ENCODE measurements at regions not wholly inside any gene's neighbourhood (a gene's known extent, or its start where the extent isn't known, plus 50 kb on each side); places are given as distances from the start of the nearest gene placed in this dataset.
"Not testable (repeated sequence)": the region's sequence is repeated elsewhere in the genome, so short reads cannot be mapped to it uniquely, and the experiment has no call there.

DNA sequence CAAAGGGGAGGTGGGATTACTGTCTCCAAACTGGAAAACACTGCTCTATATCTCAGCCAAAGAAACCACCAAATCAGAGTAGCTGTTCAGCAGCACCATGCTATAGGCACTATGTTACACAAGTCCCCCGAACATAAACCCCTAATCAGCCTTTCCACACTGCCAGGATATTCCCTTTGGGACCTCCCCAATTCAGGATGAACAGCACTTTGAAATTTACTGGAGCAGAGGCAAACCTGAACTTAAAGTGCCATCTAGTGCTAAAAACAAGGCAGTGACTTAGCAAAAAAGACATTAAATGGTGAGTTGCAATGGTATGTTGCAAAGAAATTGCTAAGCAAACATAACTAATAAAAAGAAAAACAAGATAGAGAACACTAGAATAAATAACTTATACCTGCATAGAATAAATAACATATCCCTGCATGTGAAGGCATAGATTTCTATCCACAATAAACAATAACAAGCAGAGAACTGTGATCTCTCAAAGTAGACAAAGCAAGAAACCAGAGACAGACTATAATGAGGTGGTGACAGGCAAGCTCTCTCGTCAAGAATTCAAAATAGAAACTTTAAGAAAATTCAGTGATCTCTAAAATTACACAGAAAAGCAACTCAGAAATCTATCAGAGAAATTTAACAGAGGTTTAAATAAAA lies 584.4 kb upstream of the ACO1 start:
- no peak for DNase-seq

DNA sequence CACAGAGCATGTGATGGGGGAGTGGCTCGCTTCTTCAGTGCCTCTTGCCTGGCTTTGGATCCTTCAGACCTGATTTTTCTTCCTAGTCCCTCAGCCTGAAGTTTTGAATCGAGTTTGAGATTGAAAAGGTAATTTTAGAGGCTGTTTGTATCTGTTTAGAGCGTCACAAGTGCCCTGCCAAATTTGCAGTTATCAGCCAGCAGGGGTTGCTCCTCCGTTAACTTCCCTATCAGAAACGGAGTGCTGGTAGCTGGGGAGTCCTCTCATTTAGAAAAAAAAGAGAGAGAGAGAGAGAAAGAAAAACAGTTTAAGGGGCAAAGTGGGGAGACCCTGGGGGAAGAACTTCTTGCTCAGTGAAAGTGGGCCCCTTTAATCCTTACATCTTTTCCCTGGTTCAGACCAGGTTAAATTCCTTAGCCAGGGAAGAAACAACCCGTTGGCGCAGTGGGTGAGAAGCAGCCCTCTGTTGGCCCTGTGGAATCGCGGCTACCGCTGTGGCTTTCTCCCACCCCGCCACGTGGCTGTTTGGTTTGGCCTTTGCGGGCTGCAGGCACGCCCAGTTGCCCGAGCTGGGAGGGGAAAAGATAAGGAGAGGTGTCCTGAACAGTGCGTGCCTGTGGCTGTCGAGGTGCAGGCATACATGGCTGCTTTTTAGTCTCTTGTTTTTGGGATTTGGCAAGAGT lies 576.7 kb upstream of the ACO1 start:
- no peak for DNase-seq

DNA sequence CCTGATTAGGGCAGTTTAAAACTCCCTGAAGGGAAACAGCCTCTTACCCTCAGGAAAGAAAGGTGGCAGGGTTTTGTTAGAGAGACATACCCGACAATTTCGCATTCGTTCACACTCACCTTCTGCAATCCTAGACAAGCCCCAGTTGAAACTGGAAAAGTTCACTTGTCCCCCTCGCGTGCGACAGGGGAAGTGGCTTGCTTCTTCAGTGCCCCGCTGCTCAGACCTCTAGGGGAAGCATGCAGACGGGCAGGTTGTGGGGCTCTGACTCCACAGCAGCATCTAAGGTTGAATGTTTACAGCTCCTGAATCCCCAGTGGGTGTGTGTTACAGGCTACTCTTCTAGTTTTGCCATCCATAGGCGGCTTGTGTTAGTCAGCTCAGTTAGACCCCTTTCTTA lies 575.7 kb upstream of the ACO1 start:
- DNase-seq = no peak

GRCh38 chr9:31820426-31820825 lies 564.0 kb upstream of the ACO1 start:
- no peak for DNase-seq

- DNase-seq = no peak
Measured at GRCh38 chr9:31821583-31821982, 562.9 kb upstream of the ACO1 start.

DNA sequence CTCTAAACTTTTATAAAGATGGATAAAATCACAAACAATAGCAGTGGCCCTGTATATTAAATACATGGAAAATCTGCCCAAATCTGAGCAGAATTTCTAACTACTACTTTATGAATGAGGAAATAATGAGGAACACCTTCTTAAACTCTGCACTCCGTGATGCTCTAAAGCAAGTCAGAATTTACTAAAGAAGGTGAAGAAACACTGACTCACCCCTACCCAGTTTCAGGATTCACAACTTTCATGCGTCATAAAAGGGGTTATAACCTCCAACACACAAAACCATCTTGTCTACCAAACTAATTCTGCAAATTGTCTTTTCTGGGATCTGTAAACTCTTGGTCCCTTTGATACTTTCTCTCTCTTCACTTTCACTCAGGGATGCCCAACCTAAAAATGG lies 561.1 kb upstream of the ACO1 start:
- DNase-seq = no peak

- no peak for DNase-seq
Measured at GRCh38 chr9:31824860-31825259, 559.6 kb upstream of the ACO1 start.

DNA sequence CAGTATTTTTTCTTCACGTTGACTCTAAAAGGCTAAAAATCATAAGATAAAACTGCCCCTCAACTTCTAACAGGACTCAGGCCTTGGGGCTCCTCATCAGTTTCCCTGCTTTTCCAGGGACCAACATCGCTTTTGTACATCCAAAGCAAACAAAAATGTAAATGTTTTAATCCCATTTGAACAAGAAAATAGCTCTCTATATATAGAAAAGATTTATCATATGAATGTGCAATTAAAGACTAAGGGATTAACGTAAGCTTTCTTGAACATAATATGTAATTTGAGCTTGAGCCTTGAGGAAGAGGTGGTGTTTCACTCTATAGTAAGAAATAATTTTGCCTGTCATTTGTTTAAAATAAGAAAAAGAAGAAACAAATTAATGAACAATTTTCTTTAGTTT lies 547.2 kb upstream of the ACO1 start:
- DNase-seq = no peak

GRCh38 chr9:31839273-31839672 lies 545.2 kb upstream of the ACO1 start:
- DNase-seq = no peak

- no peak for DNase-seq
Measured at GRCh38 chr9:31840702-31841101, 543.7 kb upstream of the ACO1 start.

DNA sequence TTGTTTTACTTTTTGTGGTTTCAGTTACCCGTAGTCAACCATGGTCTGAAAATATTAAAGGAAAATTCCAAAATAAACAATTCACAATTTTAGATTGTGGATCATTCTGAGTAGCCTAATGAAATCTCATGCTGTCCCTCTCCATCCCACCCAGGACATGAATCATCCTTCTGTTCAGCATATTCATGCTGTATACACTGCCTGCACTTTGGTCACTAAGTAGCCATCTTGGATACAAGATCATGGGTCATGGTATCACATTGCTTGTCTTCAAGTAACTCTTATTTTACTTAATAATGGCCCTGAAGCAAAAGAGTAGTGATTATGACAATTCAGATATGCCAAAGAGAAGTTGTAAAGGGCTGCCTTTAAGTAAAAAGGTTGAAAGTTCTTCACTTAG lies 536.5 kb upstream of the ACO1 start:
- no peak for DNase-seq

DNA sequence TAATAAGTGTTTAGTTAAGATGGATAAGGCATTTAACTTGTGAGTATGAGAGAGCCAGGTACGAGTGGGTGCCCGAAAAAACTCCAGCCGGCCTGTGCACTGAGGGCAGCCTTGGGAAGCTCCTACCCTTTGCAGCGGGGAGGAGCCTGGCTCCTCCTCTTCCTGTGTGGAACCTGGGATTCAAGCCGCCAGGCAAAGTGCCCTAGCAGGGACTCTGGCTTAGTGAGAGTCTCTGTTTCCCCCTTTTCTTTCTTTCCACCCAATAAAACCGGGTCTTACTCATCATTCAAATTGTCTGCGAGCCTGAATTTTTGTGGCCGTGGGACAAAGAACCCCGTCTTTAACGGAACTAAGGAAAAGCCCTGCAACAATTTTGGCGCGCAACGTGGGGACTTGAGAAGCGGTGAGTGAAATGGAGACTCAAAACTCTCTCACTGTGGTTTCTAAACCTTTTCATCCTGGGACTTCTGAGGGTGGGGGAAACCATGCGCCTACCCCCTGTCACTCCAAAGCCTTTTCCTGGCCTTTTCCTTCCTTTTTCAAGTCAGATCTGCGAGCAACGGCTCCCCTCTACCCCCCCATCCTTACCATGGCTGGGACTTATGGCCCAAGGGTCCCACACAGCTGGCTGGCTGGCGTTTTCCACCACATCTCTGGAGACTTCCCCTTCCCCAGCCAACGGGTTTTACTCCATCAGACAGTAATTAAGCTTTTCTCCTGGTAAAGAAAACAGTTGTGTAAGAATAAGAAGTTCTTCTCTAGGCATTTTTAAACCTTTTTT lies 535.7 kb upstream of the ACO1 start:
- DNase-seq = no peak

GRCh38 chr9:31854187-31854586 lies 530.3 kb upstream of the ACO1 start:
- no peak for DNase-seq

GRCh38 chr9:31868830-31869229 lies 515.6 kb upstream of the ACO1 start:
- DNase-seq = no peak

GRCh38 chr9:31870276-31870675 lies 514.2 kb upstream of the ACO1 start:
- DNase-seq = no peak

GRCh38 chr9:31873722-31874121 lies 510.7 kb upstream of the ACO1 start:
- no peak for DNase-seq

DNA sequence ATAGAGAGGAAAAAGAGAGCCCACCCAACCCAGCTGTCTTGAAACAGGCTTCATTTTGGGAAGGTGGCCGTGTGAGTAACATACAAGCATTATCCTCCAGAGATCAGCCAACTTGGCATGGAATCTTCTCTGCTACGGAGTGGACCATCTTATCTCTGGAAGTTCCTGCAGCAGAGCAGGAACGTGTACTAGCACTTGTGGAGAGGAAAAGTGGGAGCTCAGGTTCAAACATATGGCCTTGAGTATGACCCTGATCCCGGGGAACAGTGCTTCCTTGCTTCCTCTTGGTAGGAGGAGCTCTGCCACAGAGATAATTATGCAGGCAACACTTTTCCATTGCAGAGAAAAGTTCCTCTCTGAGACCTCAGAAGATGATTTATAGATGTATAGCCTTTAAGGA lies 490.4 kb upstream of the ACO1 start:
- no peak for DNase-seq

- no peak for DNase-seq
Measured at GRCh38 chr9:31908158-31908890, 476.1 kb upstream of the ACO1 start.

DNA sequence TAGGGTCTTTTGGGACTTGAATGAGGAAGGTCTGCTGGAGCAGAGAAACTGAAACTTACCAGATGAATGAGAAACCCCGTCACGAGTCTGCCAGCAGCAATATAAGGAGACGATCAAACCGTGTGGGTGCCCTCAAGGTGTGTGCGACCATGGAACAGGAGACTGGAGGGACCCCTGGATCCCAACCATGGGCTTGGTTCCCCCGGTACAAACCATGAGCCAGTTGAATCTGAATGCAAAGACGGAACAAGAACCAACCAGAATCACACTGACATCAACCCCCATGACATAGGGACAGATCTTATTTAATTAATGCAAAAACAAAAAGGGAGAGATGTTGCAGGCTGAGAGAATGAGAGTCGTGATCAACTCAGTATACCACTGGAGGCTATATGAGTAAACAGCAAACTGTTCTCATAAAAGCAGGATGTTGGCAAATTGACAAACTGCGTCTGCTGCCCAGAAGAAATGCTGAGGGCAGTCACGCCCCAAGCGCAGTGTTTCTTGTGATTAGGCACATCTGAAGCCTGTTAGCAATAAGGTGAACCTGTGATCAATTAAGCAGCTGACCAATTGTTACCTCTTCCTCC lies 475.5 kb upstream of the ACO1 start:
- no peak for DNase-seq

DNA sequence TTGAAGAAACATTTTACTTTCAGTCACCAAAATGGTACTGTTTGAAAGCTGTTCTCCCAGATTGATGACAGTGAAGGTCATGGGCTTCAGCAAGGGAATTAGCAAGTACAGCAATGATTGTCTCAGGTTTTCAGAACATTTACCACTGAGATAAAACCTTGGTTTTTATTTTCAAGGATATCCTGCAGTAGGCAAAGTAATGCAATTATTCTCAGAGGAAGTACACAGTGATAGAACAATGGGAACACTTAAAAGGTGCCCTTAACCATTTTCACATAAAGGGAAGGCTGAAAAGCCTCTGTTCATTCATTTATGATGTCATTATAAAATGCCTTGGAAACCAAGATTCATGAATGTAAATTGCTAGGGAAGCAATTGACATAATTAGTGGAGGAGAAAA lies 471.8 kb upstream of the ACO1 start:
- no peak for DNase-seq

- no peak for DNase-seq
Measured at GRCh38 chr9:31916591-31917241, 467.7 kb upstream of the ACO1 start.

GRCh38 chr9:31937737-31938136 lies 446.7 kb upstream of the ACO1 start:
- DNase-seq = not testable (repeated sequence)

GRCh38 chr9:31950756-31951155 lies 433.7 kb upstream of the ACO1 start:
- no peak for DNase-seq

Data from GOT3 (cell line).